Esophagus squamous epithelium (tissue), 5 donors: ENCODE measurements at regions not wholly inside any gene's neighbourhood (a gene's known extent, or its start where the extent isn't known, plus 50 kb on each side); places are given as distances from the start of the nearest gene placed in this dataset.

Experiments
- DNase-seq: peaks from one replicate; lab custom pipeline; 2025; lab: John Stamatoyannopoulos, UW
- H3K27ac ChIP-seq, 4 donors: fragments of 200-600 bp; sonication (generic); one replicate each; pipeline ENCODE4 v1.5.1; 2016 to 2019; ENCODE audit warnings: mild to moderate bottlenecking in 1 of 4
- H3K27me3 ChIP-seq, 4 donors: fragments of 200-600 bp; sonication (generic); 1 replicate in 3 of 4; 2 replicates in 1 of 4; pipeline versions ENCODE4 v1.5.1 to v1.6.0; 2017 to 2021; ENCODE audit warnings: antibody characterized with exemption in 1 of 4
- H3K36me3 ChIP-seq, 3 donors: fragments of 200-600 bp; sonication (generic); one replicate each; pipeline ENCODE4 v1.5.1; 2016 to 2019
- H3K4me1 ChIP-seq, 3 donors: fragments of 200-600 bp; sonication (generic); one replicate each; pipeline ENCODE4 v1.5.1; 2017 to 2019
- H3K4me3 ChIP-seq, 4 donors: fragments of 200-600 bp; sonication (generic); 1 replicate in 3 of 4; 2 replicates in 1 of 4; pipeline ENCODE4 v1.5.1; 2016 to 2019; ENCODE audit warnings: mild to moderate bottlenecking in 2 of 4, moderate library complexity in 1 of 4
- H3K9me3 ChIP-seq, 3 donors: fragments of 200-600 bp; sonication (generic); one replicate each; pipeline ENCODE4 v1.5.1; 2016 to 2019
- POLR2A ChIP-seq, 4 donors: fragments of 450-650 bp; IDR thresholded peaks; one replicate each; pipeline ENCODE4 v1.6.1; 2017; ENCODE audit warnings: antibody characterized with exemption in 4 of 4, mild to moderate bottlenecking in 4 of 4, moderate library complexity in 3 of 4
- WGBS, 2 donors: methylation state at CpG; one replicate each; pipeline ENCODE4 v1.1.5; 2018; 5-methylcytosine and 5-hydroxymethylcytosine counted together
- intact Hi-C: fragments of 100-400 bp; cut with DNase I; formaldehyde crosslinking; loops from one replicate; pipeline ENCODE4 v1.15.0; 2022
- TF ChIP-seq, protein P1 (sequence below), 6 experiments: fragments of 450-650 bp in 4 of 6; fragments of 200-600 bp in 2 of 6; sonication (generic) in 2 of 6; IDR thresholded peaks; one replicate each; pipeline ENCODE4 v1.5.1; 2016 to 2019; ENCODE audit warnings: antibody characterized with exemption in 6 of 6, mild to moderate bottlenecking in 4 of 6, moderate library complexity in 4 of 6
- donor health status: DM: yes; HTN: yes; CAD: no.

DNA sequence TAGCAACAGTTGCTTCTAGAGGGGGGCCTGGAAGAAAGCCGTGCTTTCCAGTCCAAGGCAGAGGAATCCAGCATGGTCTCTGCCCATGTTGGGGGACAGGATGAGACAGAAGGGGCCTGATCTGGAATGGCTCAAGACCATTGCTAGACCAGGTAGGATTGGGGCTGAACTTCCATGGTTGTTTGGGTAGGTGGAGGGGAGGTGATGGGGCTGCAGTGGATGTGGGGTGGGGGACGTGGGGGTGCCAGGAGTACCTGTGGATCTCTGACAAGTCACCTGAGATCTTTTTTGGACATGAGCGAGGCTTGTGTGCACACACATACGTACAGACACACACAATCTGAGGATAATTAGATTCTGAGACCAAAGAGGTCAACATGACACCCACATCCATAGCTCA, 228.7 kb upstream of the SKOR2 start:
- DNase-seq: no peak
- WGBS, 2 donors: 59 to 83% methylated on average over 3 to 4 of the region's 4 CpGs
- intact Hi-C loops: no loop called here
- TF ChIP-seq, protein P1, sequence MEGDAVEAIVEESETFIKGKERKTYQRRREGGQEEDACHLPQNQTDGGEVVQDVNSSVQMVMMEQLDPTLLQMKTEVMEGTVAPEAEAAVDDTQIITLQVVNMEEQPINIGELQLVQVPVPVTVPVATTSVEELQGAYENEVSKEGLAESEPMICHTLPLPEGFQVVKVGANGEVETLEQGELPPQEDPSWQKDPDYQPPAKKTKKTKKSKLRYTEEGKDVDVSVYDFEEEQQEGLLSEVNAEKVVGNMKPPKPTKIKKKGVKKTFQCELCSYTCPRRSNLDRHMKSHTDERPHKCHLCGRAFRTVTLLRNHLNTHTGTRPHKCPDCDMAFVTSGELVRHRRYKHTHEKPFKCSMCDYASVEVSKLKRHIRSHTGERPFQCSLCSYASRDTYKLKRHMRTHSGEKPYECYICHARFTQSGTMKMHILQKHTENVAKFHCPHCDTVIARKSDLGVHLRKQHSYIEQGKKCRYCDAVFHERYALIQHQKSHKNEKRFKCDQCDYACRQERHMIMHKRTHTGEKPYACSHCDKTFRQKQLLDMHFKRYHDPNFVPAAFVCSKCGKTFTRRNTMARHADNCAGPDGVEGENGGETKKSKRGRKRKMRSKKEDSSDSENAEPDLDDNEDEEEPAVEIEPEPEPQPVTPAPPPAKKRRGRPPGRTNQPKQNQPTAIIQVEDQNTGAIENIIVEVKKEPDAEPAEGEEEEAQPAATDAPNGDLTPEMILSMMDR (IDR thresholded peaks at IDR 0.05): no peak
- no peak for TF ChIP-seq POLR2A (IDR thresholded peaks at IDR 0.05)
- Histone ChIP-seq H3K4me1 (no peaks in the 10 kb centered on the region), H3K27me3 (peaks cover 0 to 28% (median 0%) of the 10 kb centered on the region in 4 donors), H3K27ac (no peak overlapping the region), H3K9me3 (no peaks in the 10 kb centered on the region), H3K4me3 (no peak overlapping the region), H3K36me3 (no peaks in the 10 kb centered on the region)

DNA sequence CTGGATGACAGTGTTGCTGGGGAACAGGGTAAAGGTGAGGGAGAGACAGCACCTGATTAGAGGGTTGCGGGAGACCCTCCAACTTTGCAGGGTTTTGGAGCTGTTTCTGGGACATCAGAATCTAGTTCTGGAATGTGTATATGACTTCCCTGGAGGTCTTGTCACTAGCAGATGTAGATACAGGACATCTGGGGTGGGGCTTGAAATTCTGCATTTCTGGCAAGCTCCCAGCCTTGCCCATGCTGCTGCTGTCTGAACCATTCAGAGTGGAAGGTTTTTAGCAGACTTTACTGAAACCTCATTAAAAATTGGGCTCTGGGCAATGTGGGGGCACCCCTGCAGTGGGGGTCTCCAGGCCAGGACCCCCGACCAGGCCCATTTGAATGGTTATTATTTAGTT, 220.3 kb upstream of the SKOR2 start:
- H3K4me1 ChIP-seq: no peaks in the 10 kb centered on the region
- H3K27ac ChIP-seq: no peak overlapping the region
- TF ChIP-seq, protein P1 (IDR thresholded peaks at IDR 0.05): no peak
- TF ChIP-seq POLR2A (IDR thresholded peaks at IDR 0.05): no peak
- DNase-seq: no peak
- no peaks in the 10 kb centered on the region for H3K36me3 ChIP-seq
- H3K9me3 ChIP-seq: no peaks in the 10 kb centered on the region
- intact Hi-C loops: no loop called here
- no peak overlapping the region for H3K4me3 ChIP-seq
- peaks cover 0 to 9% (median 2%) of the 10 kb centered on the region in 4 donors for H3K27me3 ChIP-seq
- 56% methylated on average over 2 of the region's 2 CpGs for WGBS, 2 donors

DNA sequence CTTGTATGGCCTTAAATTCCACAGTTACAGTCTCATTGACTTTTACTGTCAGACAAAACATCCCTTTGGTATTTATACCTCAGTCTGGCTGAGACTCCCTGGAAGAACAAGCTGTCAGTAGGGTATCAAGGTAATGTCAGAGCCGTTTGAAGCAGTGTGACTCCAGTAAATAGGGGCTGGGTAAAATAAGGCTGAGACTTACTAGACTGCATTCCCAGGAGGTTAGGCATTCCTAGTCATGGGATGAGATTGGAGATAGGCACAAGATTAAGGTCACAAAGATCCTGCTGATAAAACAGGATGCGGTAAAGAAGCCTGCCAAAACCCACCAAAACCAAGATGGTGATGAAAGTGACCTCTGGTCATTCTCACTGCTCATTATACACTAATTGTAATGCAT, 219.5 kb upstream of the SKOR2 start:
- Histone ChIP-seq H3K4me1 (no peaks in the 10 kb centered on the region), H3K4me3 (no peak overlapping the region), H3K27ac (no peak overlapping the region), H3K36me3 (no peaks in the 10 kb centered on the region), H3K9me3 (no peaks in the 10 kb centered on the region), H3K27me3 (peaks cover 0 to 9% (median 2%) of the 10 kb centered on the region in 4 donors)
- WGBS, 2 donors: 54 to 64% methylated on average over 2 of the region's 2 CpGs
- no peak for DNase-seq
- TF ChIP-seq, protein P1 (IDR thresholded peaks at IDR 0.05): no peak
- TF ChIP-seq POLR2A (IDR thresholded peaks at IDR 0.05): no peak
- intact Hi-C loops: no loop called here

DNA sequence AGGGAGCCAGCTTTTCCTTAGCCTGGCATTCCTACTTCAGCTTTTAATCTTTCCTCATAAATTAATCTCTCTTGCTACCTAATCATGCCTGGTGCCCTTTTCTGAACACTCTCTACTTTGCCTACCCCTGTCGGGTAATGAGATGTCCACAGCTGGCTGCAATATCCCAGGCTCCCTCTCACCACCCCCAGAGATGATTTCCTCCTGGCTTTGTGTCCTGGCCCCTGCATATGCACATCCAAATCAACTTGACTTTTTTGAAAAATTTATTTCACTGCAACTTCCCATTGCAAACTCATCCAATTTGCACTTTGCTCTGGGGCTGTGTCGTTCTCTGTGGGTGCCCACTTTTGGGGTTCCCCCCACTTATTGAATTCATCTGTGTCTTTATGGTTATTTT, 218.1 kb upstream of the SKOR2 start:
- TF ChIP-seq, protein P1 (IDR thresholded peaks at IDR 0.05): no peak
- TF ChIP-seq POLR2A (IDR thresholded peaks at IDR 0.05): no peak
- 57 to 64% methylated on average over 2 of the region's 2 CpGs for WGBS, 2 donors
- H3K27ac ChIP-seq: no peak overlapping the region
- intact Hi-C loops: no loop called here
- no peak overlapping the region for H3K4me3 ChIP-seq
- no peaks in the 10 kb centered on the region for H3K4me1 ChIP-seq
- H3K9me3 ChIP-seq: no peaks in the 10 kb centered on the region
- H3K36me3 ChIP-seq: no peaks in the 10 kb centered on the region
- no peak for DNase-seq
- H3K27me3 ChIP-seq: peaks cover 0 to 9% (median 2%) of the 10 kb centered on the region in 4 donors

DNA sequence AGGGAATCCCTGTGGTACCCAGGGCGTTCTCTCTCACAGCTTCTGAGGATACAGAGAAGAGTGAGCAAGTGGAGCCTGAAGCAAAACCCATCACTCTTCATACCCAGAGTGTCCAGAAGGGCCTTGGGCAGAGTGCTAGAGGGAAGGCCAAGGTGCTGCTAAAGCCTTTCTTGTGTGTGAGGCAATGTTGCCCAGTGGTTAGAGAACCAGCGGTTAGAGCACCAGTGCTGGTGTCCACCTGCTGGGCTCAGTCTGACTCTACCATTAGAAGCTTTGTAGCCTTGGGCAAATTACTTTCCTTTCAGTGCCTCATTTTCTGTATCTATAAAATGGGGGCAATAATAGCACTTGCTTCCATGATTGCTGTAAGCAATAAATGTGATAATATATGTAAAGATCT, 210.5 kb upstream of the SKOR2 start:
- DNase-seq: no peak
- intact Hi-C loops: no loop called here
- Histone ChIP-seq H3K36me3 (no peaks in the 10 kb centered on the region), H3K27me3 (no peaks in the 10 kb centered on the region), H3K4me3 (no peak overlapping the region), H3K4me1 (no peaks in the 10 kb centered on the region), H3K9me3 (no peaks in the 10 kb centered on the region), H3K27ac (no peak overlapping the region)
- TF ChIP-seq POLR2A (IDR thresholded peaks at IDR 0.05): no peak
- TF ChIP-seq, protein P1 (IDR thresholded peaks at IDR 0.05): no peak
- WGBS, 2 donors: 85% methylated on average over 2 of the region's 2 CpGs; no CpG with 5 or more reads in 1 of the 2 donors
